Stimulated activated memory B cell treated with anti-CD40 and anti-IgM and Interleukin-4, amounts not matched to agents 10 μg/mL and 1 μg/mL and 100 μg/mL, for 72 hours (primary cell): ENCODE measurements at regions not wholly inside any gene's neighbourhood (a gene's known extent, or its start where the extent isn't known, plus 50 kb on each side); places are given as distances from the start of the nearest gene placed in this dataset.
"Not testable (repeated sequence)": the region's sequence is repeated elsewhere in the genome, so short reads cannot be mapped to it uniquely, and the experiment has no call there.

ENCODE experiments used
- ATAC-seq: fragments of 150-1000 bp; cut with Tn5 transposase; 2 replicates; pipeline ENCODE4 v1.10.0; 2021
- H3K27ac Mint-ChIP-seq: one replicate; pipeline ENCODE4 v1.8.0; 2022; ENCODE audit warnings: mild to moderate bottlenecking, mixed read lengths
- H3K27me3 Mint-ChIP-seq: one replicate; pipeline ENCODE4 v1.8.0; 2022; ENCODE audit warnings: mixed read lengths
- H3K36me3 Mint-ChIP-seq: one replicate; pipeline ENCODE4 v1.8.0; 2022; ENCODE audit warnings: mixed read lengths
- H3K4me1 Mint-ChIP-seq: one replicate; pipeline ENCODE4 v1.8.0; 2022; ENCODE audit warnings: mixed read lengths
- H3K4me3 Mint-ChIP-seq: one replicate; pipeline ENCODE4 v1.8.0; 2022; ENCODE audit warnings: mild to moderate bottlenecking, moderate library complexity, mixed read lengths
- H3K9me3 Mint-ChIP-seq: one replicate; pipeline ENCODE4 v1.8.0; 2022; ENCODE audit warnings: mixed read lengths

GRCh38 chr4:135508006-135508714 lies 1306.6 kb upstream of the PABPC4L start:
- no peak overlapping the region for H3K27ac Mint-ChIP-seq
- H3K9me3 Mint-ChIP-seq = peaks cover 7% of the 10 kb centered on the region
- H3K27me3 Mint-ChIP-seq = no peaks in the 10 kb centered on the region
- H3K36me3 Mint-ChIP-seq = no peaks in the 10 kb centered on the region
- no peak for ATAC-seq
- no peaks in the 10 kb centered on the region for H3K4me1 Mint-ChIP-seq
- H3K4me3 Mint-ChIP-seq = no peak overlapping the region

GRCh38 chr4:135497563-135498152 lies 1296.1 kb upstream of the PABPC4L start:
- H3K36me3 Mint-ChIP-seq = no peaks in the 10 kb centered on the region
- no peaks in the 10 kb centered on the region for H3K9me3 Mint-ChIP-seq
- no peak overlapping the region for H3K27ac Mint-ChIP-seq
- H3K4me3 Mint-ChIP-seq = no peak overlapping the region
- H3K27me3 Mint-ChIP-seq = no peaks in the 10 kb centered on the region
- no peak for ATAC-seq
- no peaks in the 10 kb centered on the region for H3K4me1 Mint-ChIP-seq

GRCh38 chr4:135492439-135492838 lies 1290.8 kb upstream of the PABPC4L start:
- Mint-ChIP-seq H3K27me3 (no peaks in the 10 kb centered on the region), H3K9me3 (no peaks in the 10 kb centered on the region), H3K4me3 (no peak overlapping the region), H3K27ac (no peak overlapping the region), H3K36me3 (no peaks in the 10 kb centered on the region), H3K4me1 (no peaks in the 10 kb centered on the region)
- ATAC-seq = no peak

- H3K27me3 Mint-ChIP-seq = no peaks in the 10 kb centered on the region
- no peak for ATAC-seq
Observed at GRCh38 chr4:135485371-135485770, 1283.8 kb upstream of the PABPC4L start.

GRCh38 chr4:135476272-135476671 lies 1274.7 kb upstream of the PABPC4L start:
- Mint-ChIP-seq H3K27me3 (no peaks in the 10 kb centered on the region), H3K4me1 (no peaks in the 10 kb centered on the region), H3K4me3 (no peak overlapping the region), H3K36me3 (no peaks in the 10 kb centered on the region), H3K27ac (no peak overlapping the region), H3K9me3 (peaks cover 3% of the 10 kb centered on the region)
- no peak for ATAC-seq

More at GRCh38 chr4:135485371-135485770, 1283.8 kb upstream of the PABPC4L start:
- Mint-ChIP-seq H3K9me3 (no peaks in the 10 kb centered on the region), H3K27ac (no peak overlapping the region), H3K4me3 (no peak overlapping the region), H3K36me3 (no peaks in the 10 kb centered on the region), H3K4me1 (no peaks in the 10 kb centered on the region)

- Mint-ChIP-seq H3K27me3 (no peaks in the 10 kb centered on the region), H3K9me3 (peaks cover 4% of the 10 kb centered on the region), H3K4me1 (no peaks in the 10 kb centered on the region), H3K36me3 (no peaks in the 10 kb centered on the region), H3K27ac (no peak overlapping the region), H3K4me3 (no peak overlapping the region)
- ATAC-seq = no peak
Observed at GRCh38 chr4:135464311-135464710, 1262.7 kb upstream of the PABPC4L start.

- H3K27me3 Mint-ChIP-seq, H3K9me3 Mint-ChIP-seq, H3K27ac Mint-ChIP-seq, H3K4me1 Mint-ChIP-seq, H3K36me3 Mint-ChIP-seq, ATAC-seq, H3K4me3 Mint-ChIP-seq: not testable (repeated sequence)
Observed at GRCh38 chr4:135447598-135447997, 1246.0 kb upstream of the PABPC4L start.

GRCh38 chr4:135434936-135435335 lies 1233.3 kb upstream of the PABPC4L start:
- H3K27me3 Mint-ChIP-seq = no peaks in the 10 kb centered on the region
- no peaks in the 10 kb centered on the region for H3K36me3 Mint-ChIP-seq
- no peak overlapping the region for H3K27ac Mint-ChIP-seq
- no peaks in the 10 kb centered on the region for H3K4me1 Mint-ChIP-seq
- peaks cover 6% of the 10 kb centered on the region for H3K9me3 Mint-ChIP-seq
- no peak overlapping the region for H3K4me3 Mint-ChIP-seq
- no peak for ATAC-seq

- no peaks in the 10 kb centered on the region for H3K27me3 Mint-ChIP-seq
- no peaks in the 10 kb centered on the region for H3K36me3 Mint-ChIP-seq
- no peak overlapping the region for H3K27ac Mint-ChIP-seq
- no peaks in the 10 kb centered on the region for H3K9me3 Mint-ChIP-seq
- H3K4me1 Mint-ChIP-seq = no peaks in the 10 kb centered on the region
- no peak for ATAC-seq
- no peak overlapping the region for H3K4me3 Mint-ChIP-seq
Observed at GRCh38 chr4:135429528-135429927, 1227.9 kb upstream of the PABPC4L start.

GRCh38 chr4:135418353-135418752 lies 1216.8 kb upstream of the PABPC4L start:
- no peak for ATAC-seq
- Mint-ChIP-seq H3K4me1 (no peaks in the 10 kb centered on the region), H3K9me3 (peaks cover 5% of the 10 kb centered on the region), H3K36me3 (no peaks in the 10 kb centered on the region), H3K27me3 (no peaks in the 10 kb centered on the region), H3K4me3 (no peak overlapping the region), H3K27ac (no peak overlapping the region)

GRCh38 chr4:135412213-135412612 lies 1210.6 kb upstream of the PABPC4L start:
- no peaks in the 10 kb centered on the region for H3K27me3 Mint-ChIP-seq
- H3K36me3 Mint-ChIP-seq = no peaks in the 10 kb centered on the region
- no peaks in the 10 kb centered on the region for H3K4me1 Mint-ChIP-seq
- no peak overlapping the region for H3K27ac Mint-ChIP-seq
- H3K4me3 Mint-ChIP-seq = no peak overlapping the region
- no peak for ATAC-seq
- peaks cover 9% of the 10 kb centered on the region for H3K9me3 Mint-ChIP-seq

- peaks cover 11% of the 10 kb centered on the region for H3K9me3 Mint-ChIP-seq
- no peaks in the 10 kb centered on the region for H3K4me1 Mint-ChIP-seq
- H3K36me3 Mint-ChIP-seq = no peaks in the 10 kb centered on the region
- no peak overlapping the region for H3K27ac Mint-ChIP-seq
- no peak overlapping the region for H3K4me3 Mint-ChIP-seq
- no peaks in the 10 kb centered on the region for H3K27me3 Mint-ChIP-seq
- no peak for ATAC-seq
Observed at GRCh38 chr4:135411251-135411650, 1209.7 kb upstream of the PABPC4L start.

GRCh38 chr4:135409261-135409660 lies 1207.7 kb upstream of the PABPC4L start:
- ATAC-seq, H3K36me3 Mint-ChIP-seq, H3K4me1 Mint-ChIP-seq, H3K4me3 Mint-ChIP-seq, H3K27me3 Mint-ChIP-seq, H3K27ac Mint-ChIP-seq: not testable (repeated sequence)
- H3K9me3 Mint-ChIP-seq = peaks cover 12% of the 10 kb centered on the region

- H3K9me3 Mint-ChIP-seq = peaks cover 12% of the 10 kb centered on the region
- H3K4me3 Mint-ChIP-seq = no peak overlapping the region
- H3K4me1 Mint-ChIP-seq = no peaks in the 10 kb centered on the region
- ATAC-seq = no peak
- no peaks in the 10 kb centered on the region for H3K27me3 Mint-ChIP-seq
- no peak overlapping the region for H3K27ac Mint-ChIP-seq
- no peaks in the 10 kb centered on the region for H3K36me3 Mint-ChIP-seq
Observed at GRCh38 chr4:135408109-135408508, 1206.5 kb upstream of the PABPC4L start.

GRCh38 chr4:135406597-135406996 lies 1205.0 kb upstream of the PABPC4L start:
- H3K4me1 Mint-ChIP-seq, H3K4me3 Mint-ChIP-seq, ATAC-seq, H3K36me3 Mint-ChIP-seq, H3K27me3 Mint-ChIP-seq, H3K9me3 Mint-ChIP-seq, H3K27ac Mint-ChIP-seq: not testable (repeated sequence)

GRCh38 chr4:135385830-135386581 lies 1184.4 kb upstream of the PABPC4L start:
- Mint-ChIP-seq H3K36me3 (no peaks in the 10 kb centered on the region), H3K27me3 (no peaks in the 10 kb centered on the region), H3K4me1 (no peaks in the 10 kb centered on the region), H3K9me3 (peaks cover 2% of the 10 kb centered on the region), H3K4me3 (no peak overlapping the region), H3K27ac (no peak overlapping the region)
- no peak for ATAC-seq
